HEK293T (cell line): ENCODE measurements at regions not wholly inside any gene's neighbourhood (a gene's known extent, or its start where the extent isn't known, plus 50 kb on each side); places are given as distances from the start of the nearest gene placed in this dataset.

ENCODE experiments used
- BHLHE40 ChIP-seq: fragments of 450-650 bp; IDR thresholded peaks from 2 replicates; pipeline ENCODE4 v1.6.1; 2016; ENCODE audit warnings: mild to moderate bottlenecking, moderate library complexity, borderline replicate concordance
- CTBP1 ChIP-seq: fragments of 450-650 bp; IDR thresholded peaks from 2 replicates; pipeline ENCODE4 v1.6.1; 2016; ENCODE audit warnings: borderline replicate concordance
- FOXA1 ChIP-seq: fragments of 450-650 bp; IDR thresholded peaks from 2 replicates; pipeline ENCODE4 v1.6.1; 2016; ENCODE audit warnings: mild to moderate bottlenecking
- FOXK2 ChIP-seq: fragments of 450-650 bp; IDR thresholded peaks from 2 replicates; pipeline ENCODE4 v1.6.1; 2016; ENCODE audit warnings: mild to moderate bottlenecking
- HDGF ChIP-seq: fragments of 450-650 bp; IDR thresholded peaks from 2 replicates; pipeline ENCODE4 v1.6.1; 2017; ENCODE audit warnings: antibody characterized with exemption, borderline replicate concordance
- L3MBTL2 ChIP-seq: fragments of 450-650 bp; conservative IDR thresholded peaks from 2 replicates; pipeline ENCODE4 v1.6.1; 2016; ENCODE audit warnings: mild to moderate bottlenecking

DNA sequence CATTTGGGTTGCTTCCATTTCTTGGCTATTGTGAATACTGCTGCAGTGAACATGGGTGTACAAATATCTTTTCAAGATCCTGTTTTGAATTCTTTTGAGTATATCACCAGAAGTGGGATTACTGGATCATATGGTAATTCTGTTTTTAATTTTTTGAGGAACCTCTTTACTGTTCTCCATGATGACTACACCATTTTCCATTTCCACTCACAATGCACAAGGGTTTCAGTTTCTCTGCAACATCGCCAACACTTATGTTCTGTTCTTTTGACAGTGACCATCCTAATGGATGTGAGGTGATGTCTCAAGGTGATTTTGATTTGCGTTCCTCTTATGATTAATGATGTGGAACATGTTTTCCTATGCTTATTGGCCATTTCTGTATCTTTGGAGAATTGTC is 214.4 kb upstream of the ZFP64 start:
- no peak for TF ChIP-seq HDGF
- no peak for TF ChIP-seq L3MBTL2
- TF ChIP-seq CTBP1, result no peak
- no peak for TF ChIP-seq FOXA1
- TF ChIP-seq BHLHE40, result no peak
- no peak for TF ChIP-seq FOXK2
